Endothelial cell of umbilical vein (primary cell): ENCODE measurements at regions not wholly inside any gene's neighbourhood (a gene's known extent, or its start where the extent isn't known, plus 50 kb on each side); places are given as distances from the start of the nearest gene placed in this dataset.
"Not testable (repeated sequence)": the region's sequence is repeated elsewhere in the genome, so short reads cannot be mapped to it uniquely, and the experiment has no call there.

ENCODE experiments used
- BruUV-seq: library from RNA; stranded (reverse); fragments of 400-500 nt; replicated peaks from 2 replicates; lab custom pipeline; 2021; lab: Mats Ljungman, UMichigan
- CTCF ChIA-PET: fragments of 300-600, 350-600 bp; sonication (Branson Sonifier 250); formaldehyde crosslinking; loops from one replicate; lab custom pipeline; 2021; ENCODE audit warnings: antibody characterized with exemption, inconsistent platforms; lab: Charles Lee
- POLR2A ChIA-PET: fragments of 300-600, 350-600 bp; sonication (Branson Sonifier 250); formaldehyde crosslinking; loops from one replicate; lab custom pipeline; 2021; ENCODE audit warnings: antibody characterized with exemption, inconsistent platforms; lab: Charles Lee
- DNase-seq: peaks from one replicate; pipeline ENCODE4 v3.0.0-alpha.2; 2011; ENCODE audit warnings: low read depth, low spot score
- FAIRE-seq: peaks from 2 replicates; lab custom pipeline; 2011; peaks lifted over from hg19 to GRCh38; lab: Jason Lieb, UNC
- H2AFZ ChIP-seq: 2 replicates; pipeline ENCODE4 v1.6.0; 2012; ENCODE audit warnings: low read depth, low read length, control low read depth, inconsistent platforms
- H3K27ac ChIP-seq: 2 replicates; pipeline ENCODE4 v1.5.1; 2011; ENCODE audit warnings: low read depth, mild to moderate bottlenecking, control low read depth, low read length, moderate library complexity; ENCODE audit not compliant: insufficient read depth
- H3K27me3 ChIP-seq, 2 experiments: 2 replicates each; pipeline versions ENCODE4 v1.6.0 to v1.6.1; 2011; ENCODE audit warnings: low read length in 2 of 2, mixed read lengths in 1 of 2; ENCODE audit not compliant: control insufficient read depth in 2 of 2, insufficient read depth in 2 of 2
- H3K36me3 ChIP-seq, 2 experiments: 2 replicates in 1 of 2; 3 replicates in 1 of 2; pipeline ENCODE4 v1.5.1; 2011; ENCODE audit warnings: low read length in 2 of 2, mild to moderate bottlenecking in 1 of 2, moderate library complexity in 1 of 2; ENCODE audit not compliant: control insufficient read depth in 2 of 2, insufficient read depth in 2 of 2; ENCODE audit errors: extremely low read depth in 1 of 2
- H3K4me1 ChIP-seq: 3 replicates; pipeline ENCODE4 v1.5.1; 2011; ENCODE audit warnings: mild to moderate bottlenecking, low read length; ENCODE audit not compliant: control insufficient read depth, insufficient read depth; ENCODE audit errors: extremely low read depth
- H3K4me2 ChIP-seq: 2 replicates; pipeline ENCODE4 v1.6.1; 2011; ENCODE audit warnings: low read length, control low read depth, mixed read lengths; ENCODE audit not compliant: insufficient read depth
- H3K4me3 ChIP-seq, 3 experiments: fragments of 200-600 bp in 1 of 3; sonication (generic), shearing (Covaris generic) in 1 of 3; replicated peaks in 1 of 3; 2 replicates each; pipeline ENCODE4 v1.5.1; 2011 to 2016; ENCODE audit warnings: control low read depth in 3 of 3, low read length in 3 of 3, mild to moderate bottlenecking in 2 of 3, inconsistent platforms in 1 of 3, low read depth in 1 of 3, moderate library complexity in 1 of 3; ENCODE audit not compliant: insufficient read depth in 1 of 3
- H3K79me2 ChIP-seq: 2 replicates; pipeline ENCODE4 v1.6.0; 2012; ENCODE audit warnings: low read length, inconsistent platforms; ENCODE audit not compliant: control insufficient read depth, insufficient read depth
- H3K9ac ChIP-seq: replicated peaks from 2 replicates; pipeline ENCODE3; 2011; ENCODE audit warnings: low read length, control low read depth; ENCODE audit not compliant: insufficient read depth; ENCODE audit errors: extremely low read depth
- H3K9me1 ChIP-seq: replicated peaks from 3 replicates; pipeline ENCODE4 v1.6.0; 2011; ENCODE audit warnings: mild to moderate bottlenecking, low read length; ENCODE audit not compliant: control insufficient read depth, insufficient read depth; ENCODE audit errors: extremely low read depth
- H3K9me3 ChIP-seq: replicated peaks from 2 replicates; pipeline ENCODE4 v1.5.1; 2012; ENCODE audit warnings: low read length, inconsistent platforms; ENCODE audit not compliant: control insufficient read depth, insufficient read depth
- H4K20me1 ChIP-seq: replicated peaks from 2 replicates; pipeline ENCODE3; 2011; ENCODE audit warnings: mild to moderate bottlenecking, low read length; ENCODE audit not compliant: control insufficient read depth, insufficient read depth; ENCODE audit errors: extremely low read depth
- CTCF ChIP-seq, 2 donors: IDR thresholded peaks; 1 replicate in 1 of 2; 2 replicates in 1 of 2; pipeline ENCODE4 v1.5.1; 2011; ENCODE audit warnings: low read length in 2 of 2, mild to moderate bottlenecking in 2 of 2, moderate library complexity in 2 of 2, control low read depth in 1 of 2, inconsistent platforms in 1 of 2, low read depth in 1 of 2; ENCODE audit not compliant: insufficient read depth in 1 of 2; ENCODE audit errors: extremely low read depth in 1 of 2
- EZH2 ChIP-seq: IDR thresholded peaks from 2 replicates; pipeline ENCODE4 v1.6.1; 2012; ENCODE audit warnings: borderline replicate concordance, low read depth, mild to moderate bottlenecking, moderate library complexity, low read length, inconsistent platforms; ENCODE audit not compliant: severe bottlenecking
- FOS ChIP-seq: IDR thresholded peaks from 2 replicates; pipeline ENCODE4 v1.6.1; 2011; ENCODE audit warnings: mild to moderate bottlenecking, low read length, moderate library complexity, borderline replicate concordance; ENCODE audit not compliant: insufficient read depth
- GATA2 ChIP-seq: IDR thresholded peaks from 2 replicates; pipeline ENCODE4 v1.7.0; 2011; ENCODE audit warnings: low read depth, mild to moderate bottlenecking, moderate library complexity, mixed read lengths, low read length; ENCODE audit not compliant: insufficient read length, insufficient read depth
- JUN ChIP-seq: IDR thresholded peaks from 2 replicates; pipeline ENCODE4 v1.6.1; 2011; ENCODE audit warnings: borderline replicate concordance, low read depth; ENCODE audit not compliant: insufficient read length, insufficient read depth
- MAX ChIP-seq: IDR thresholded peaks from 2 replicates; pipeline ENCODE4 v1.6.1; 2011; ENCODE audit not compliant: insufficient read depth, insufficient read length
- MYC ChIP-seq: IDR thresholded peaks from one replicate; pipeline ENCODE4 v1.6.1; 2011; ENCODE audit warnings: mild to moderate bottlenecking, low read depth, low read length
- POLR2A ChIP-seq: IDR thresholded peaks from 2 replicates; pipeline ENCODE4 v1.6.1; 2012; ENCODE audit warnings: low read depth, mild to moderate bottlenecking, control low read depth, low read length
- POLR2AphosphoS5 ChIP-seq: IDR thresholded peaks from 2 replicates; pipeline ENCODE4 v1.6.1; 2012; ENCODE audit warnings: low read depth, mild to moderate bottlenecking, control low read depth, low read length, moderate library complexity; ENCODE audit not compliant: insufficient read depth
- dilution Hi-C: fragments of 300-500 bp; cut with MboI; formaldehyde crosslinking; loops from one replicate; pipeline ENCODE4 v1.15.0; 2019; ENCODE audit warnings: low sequenced_read_pairs; ENCODE audit not compliant: extremely low pct_ligation_motif_present
- intact Hi-C: fragments of 100-400 bp; cut with micrococcal nuclease; formaldehyde crosslinking; loops from one replicate; pipeline ENCODE4 v1.10.0; 2022

GRCh38 chr18:22752014-22752413 is 181.1 kb upstream of the RBBP8 start:
- Histone ChIP-seq H3K9me1 (no peaks in the 10 kb centered on the region), H3K79me2 (no peaks in the 10 kb centered on the region), H3K9ac (no peak overlapping the region), H2AFZ (no peak overlapping the region), H3K9me3 (no peaks in the 10 kb centered on the region), H3K27ac (no peak overlapping the region), H3K4me1 (no peaks in the 10 kb centered on the region), H3K4me2 (no peak overlapping the region), H4K20me1 (no peaks in the 10 kb centered on the region), H3K4me3 (no peak overlapping the region), H3K27me3 (peaks cover 11 to 33% of the 10 kb centered on the region in 2 experiments), H3K36me3 (no peaks in the 10 kb centered on the region)
- CTCF ChIA-PET, result no interaction called here
- dilution Hi-C loops, result no loop called here
- BruUV-seq, result no TSS peak
- POLR2A ChIA-PET, result no interaction called here
- DNase-seq (no peak), FAIRE-seq (no peak)
- TF ChIP-seq GATA2, result no peak
- intact Hi-C loops, result no loop called here

GRCh38 chr18:22753130-22753831 is 179.8 kb upstream of the RBBP8 start:
- no peaks in the 10 kb centered on the region for H3K4me1 ChIP-seq
- DNase-seq (no peak), FAIRE-seq (no peak)
- H3K27me3 ChIP-seq, result peaks cover 11 to 32% of the 10 kb centered on the region in 2 experiments
- BruUV-seq, result no TSS peak
- no peak overlapping the region for H3K9ac ChIP-seq
- H3K9me1 ChIP-seq, result no peaks in the 10 kb centered on the region
- H3K9me3 ChIP-seq, result no peaks in the 10 kb centered on the region
- no peak overlapping the region for H3K27ac ChIP-seq
- H4K20me1 ChIP-seq, result no peaks in the 10 kb centered on the region
- H3K4me3 ChIP-seq, result no peak overlapping the region
- intact Hi-C loops (no loop called here), dilution Hi-C loops (no loop called here)
- ChIA-PET CTCF (no interaction called here), POLR2A (no interaction called here)
- H3K79me2 ChIP-seq, result no peaks in the 10 kb centered on the region
- no peaks in the 10 kb centered on the region for H3K36me3 ChIP-seq
- H3K4me2 ChIP-seq, result no peak overlapping the region
- H2AFZ ChIP-seq, result no peak overlapping the region
- TF ChIP-seq MAX (no peak), CTCF (IDR thresholded peaks at IDR 0.05; ENCODE audit: extremely low read depth in 1 of 2, insufficient read depth in 1 of 2, low read depth in 1 of 2, low read length in 2 of 2) (no peak), MYC (no peak), GATA2 (no peak), FOS (no peak), POLR2A (no peak), JUN (no peak), POLR2AphosphoS5 (no peak), EZH2 (no peak)

GRCh38 chr18:22764005-22764404 is 169.1 kb upstream of the RBBP8 start:
- H3K4me1 ChIP-seq, POLR2A ChIA-PET, H3K9ac ChIP-seq, H3K79me2 ChIP-seq, intact Hi-C loops, dilution Hi-C loops, H3K4me2 ChIP-seq, FAIRE-seq, H3K27ac ChIP-seq, CTCF ChIA-PET, H4K20me1 ChIP-seq, H2AFZ ChIP-seq, DNase-seq, H3K9me1 ChIP-seq, H3K36me3 ChIP-seq, H3K9me3 ChIP-seq, H3K4me3 ChIP-seq, BruUV-seq: not testable (repeated sequence)
- H3K27me3 ChIP-seq, result peaks cover 9 to 21% of the 10 kb centered on the region in 2 experiments
